ENCODE measurements at regions not wholly inside any gene's neighbourhood (a gene's known extent, or its start where the extent isn't known, plus 50 kb on each side); places are given as distances from the start of the nearest gene placed in this dataset.

GRCh38 chr5:31098811-31099210 is 94.7 kb upstream of the CDH6 start:
- H3K56ac ChIP-seq (replicated peaks; ENCODE audit: insufficient read length, low read depth, low read length), result no peak overlapping the region
- H3K36me3 ChIP-seq (ENCODE audit: control insufficient read depth in 2 of 4, insufficient read depth in 4 of 4, low read length in 3 of 4), result no peaks in the 10 kb centered on the region
- ChIA-PET CTCF (ENCODE audit: partially characterized antibody) (no interaction called here), POLR2A (ENCODE audit: partially characterized antibody) (interaction anchor here (0.6 kb wide), 1 partner anchor 12 kb away, joined by 3 read pairs; no protein-coding TSS in a partner anchor)
- DNase-seq (ENCODE audit: low read depth in 1 of 2, low spot score in 2 of 2) (no peak), FAIRE-seq (no peak)
- no peak overlapping the region for H3K27ac ChIP-seq (ENCODE audit: low read depth, low read length)
- no peaks in the 10 kb centered on the region for H3K9me3 ChIP-seq (ENCODE audit: insufficient read depth in 2 of 2, low read depth in 1 of 2, low read length in 1 of 2)
- H2BK12ac ChIP-seq (ENCODE audit: low read depth, low read length), result no peak overlapping the region
- H3K79me1 ChIP-seq (ENCODE audit: low read depth, low read length), result no peaks in the 10 kb centered on the region
- H2BK5ac ChIP-seq (ENCODE audit: low read depth, low read length), result no peak overlapping the region
- no peak overlapping the region for H3K4me3 ChIP-seq (ENCODE audit: extremely low read depth in 1 of 4, insufficient read depth in 2 of 4, low read depth in 3 of 4, low read length in 4 of 4)
- 72% methylated on average over 4 of the region's 4 CpGs; no CpG with 5 or more reads in 1 of the 2 experiments for WGBS, 2 experiments (ENCODE audit: extremely low coverage in 1 of 2, insufficient coverage in 1 of 2, insufficient read length in 1 of 2, insufficient replicate concordance in 2 of 2, low coverage in 1 of 2, low lambda C conversion rate in 2 of 2, missing lambda C conversion rate in 1 of 2)
- H4K5ac ChIP-seq (ENCODE audit: insufficient read length, low read depth, low read length), result no peak overlapping the region
- no peak overlapping the region for H3K14ac ChIP-seq (ENCODE audit: insufficient read length)
- no peak overlapping the region for H3K9ac ChIP-seq (replicated peaks in 1 of 4; ENCODE audit: extremely low read depth in 1 of 4, low read depth in 3 of 4, low read length in 3 of 4)
- no peaks in the 10 kb centered on the region for H3K27me3 ChIP-seq (replicated peaks in 1 of 4; ENCODE audit: control insufficient read depth in 3 of 4, extremely low read depth in 1 of 4, insufficient read depth in 3 of 4, low read length in 3 of 4)
- no peak overlapping the region for H2AFZ ChIP-seq (ENCODE audit: low read length)
- no peak overlapping the region for H4K8ac ChIP-seq (ENCODE audit: extremely low read depth, insufficient read depth, low read length)
- H2BK20ac ChIP-seq (ENCODE audit: low read length), result no peak overlapping the region
- H2AK5ac ChIP-seq (ENCODE audit: low read depth, low read length), result no peak overlapping the region
- no peak overlapping the region for H4K91ac ChIP-seq (replicated peaks; ENCODE audit: insufficient read length, low read length)
- TF ChIP-seq TEAD4 (IDR thresholded peaks at IDR 0.05; ENCODE audit: low read depth, low read length) (no peak), CTCF (IDR thresholded peaks at IDR 0.05; ENCODE audit: control extremely low read depth in 1 of 3, insufficient read depth in 1 of 3, low read depth in 1 of 3, low read length in 3 of 3) (no peak), HDAC2 (IDR thresholded peaks at IDR 0.05; ENCODE audit: borderline replicate concordance in 1 of 2, low read depth in 2 of 2, low read length in 2 of 2) (no peak), SP2 (IDR thresholded peaks at IDR 0.05; ENCODE audit: low read length) (no peak), PHF8 (conservative IDR thresholded peaks at IDR 0.05; ENCODE audit: low read depth, low read length) (no peak), POLR2AphosphoS5 (IDR thresholded peaks at IDR 0.05; ENCODE audit: low read depth, low read length) (no peak), TBP (IDR thresholded peaks at IDR 0.05; ENCODE audit: low read depth, low read length) (no peak), RAD21 (IDR thresholded peaks at IDR 0.05 in 1 of 2, conservative IDR thresholded peaks at IDR 0.05 in 1 of 2; ENCODE audit: low read depth in 2 of 2, low read length in 2 of 2) (no peak), SRF (IDR thresholded peaks at IDR 0.05; ENCODE audit: low read depth, low read length) (no peak), TCF12 (IDR thresholded peaks at IDR 0.05; ENCODE audit: low read depth, low read length) (no peak), BRCA1 (IDR thresholded peaks at IDR 0.05; ENCODE audit: low read depth, low read length) (no peak), SAP30 (IDR thresholded peaks at IDR 0.05; ENCODE audit: insufficient read depth, insufficient replicate concordance, low read length) (no peak)
- no peaks in the 10 kb centered on the region for H4K20me1 ChIP-seq (replicated peaks in 1 of 2; ENCODE audit: control insufficient read depth in 1 of 2, insufficient read depth in 2 of 2, low read length in 2 of 2)
- no peak overlapping the region for H3K4me2 ChIP-seq (ENCODE audit: insufficient read depth in 1 of 2, low read depth in 2 of 2, low read length in 2 of 2)
- no peaks in the 10 kb centered on the region for H3K23me2 ChIP-seq (ENCODE audit: low read depth, low read length)
- H3K23ac ChIP-seq (ENCODE audit: insufficient read length), result no peak overlapping the region
- H3K79me2 ChIP-seq (ENCODE audit: control insufficient read depth in 1 of 2, insufficient read depth in 2 of 2, low read length in 2 of 2), result no peaks in the 10 kb centered on the region
- no peak overlapping the region for H3K18ac ChIP-seq (ENCODE audit: extremely low read depth, low read length)
- H2BK15ac ChIP-seq (ENCODE audit: low read length), result no peak overlapping the region
- no peak overlapping the region for H2BK120ac ChIP-seq (replicated peaks; ENCODE audit: low read depth, low read length)
- no peak overlapping the region for H3K4ac ChIP-seq (replicated peaks; ENCODE audit: insufficient read length, low read depth, low read length)
- peaks cover 2 to 4% (median 3%) of the 10 kb centered on the region in 4 experiments; a peak in 3 of 7 replicates for H3K4me1 ChIP-seq (replicated peaks in 1 of 4; ENCODE audit: control insufficient read depth in 3 of 4, insufficient read depth in 4 of 4, low read length in 3 of 4)

Measured in H1 (cell line).